ENCODE measurements at regions not wholly inside any gene's neighbourhood (a gene's known extent, or its start where the extent isn't known, plus 50 kb on each side); places are given as distances from the start of the nearest gene placed in this dataset.

DNA sequence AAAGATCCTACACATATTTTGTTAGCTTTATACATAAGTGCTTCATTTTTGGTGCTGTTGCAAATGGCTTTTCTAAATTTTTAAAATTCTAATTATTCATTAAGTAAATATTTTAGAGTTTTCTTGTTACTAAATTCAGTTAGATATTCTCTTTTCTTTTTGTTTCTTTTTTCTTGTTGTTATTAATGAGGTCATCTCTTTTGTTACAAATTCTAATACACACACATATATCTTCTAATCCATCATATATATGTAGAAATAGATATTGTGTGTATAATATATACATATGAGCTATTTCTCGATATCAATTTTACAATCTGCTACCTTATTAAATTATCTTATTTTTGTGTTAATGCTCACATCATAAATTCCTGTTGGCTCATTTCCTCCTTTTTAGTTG is 255.9 kb downstream of the GALR1 start:
- TF ChIP-seq, protein P1, sequence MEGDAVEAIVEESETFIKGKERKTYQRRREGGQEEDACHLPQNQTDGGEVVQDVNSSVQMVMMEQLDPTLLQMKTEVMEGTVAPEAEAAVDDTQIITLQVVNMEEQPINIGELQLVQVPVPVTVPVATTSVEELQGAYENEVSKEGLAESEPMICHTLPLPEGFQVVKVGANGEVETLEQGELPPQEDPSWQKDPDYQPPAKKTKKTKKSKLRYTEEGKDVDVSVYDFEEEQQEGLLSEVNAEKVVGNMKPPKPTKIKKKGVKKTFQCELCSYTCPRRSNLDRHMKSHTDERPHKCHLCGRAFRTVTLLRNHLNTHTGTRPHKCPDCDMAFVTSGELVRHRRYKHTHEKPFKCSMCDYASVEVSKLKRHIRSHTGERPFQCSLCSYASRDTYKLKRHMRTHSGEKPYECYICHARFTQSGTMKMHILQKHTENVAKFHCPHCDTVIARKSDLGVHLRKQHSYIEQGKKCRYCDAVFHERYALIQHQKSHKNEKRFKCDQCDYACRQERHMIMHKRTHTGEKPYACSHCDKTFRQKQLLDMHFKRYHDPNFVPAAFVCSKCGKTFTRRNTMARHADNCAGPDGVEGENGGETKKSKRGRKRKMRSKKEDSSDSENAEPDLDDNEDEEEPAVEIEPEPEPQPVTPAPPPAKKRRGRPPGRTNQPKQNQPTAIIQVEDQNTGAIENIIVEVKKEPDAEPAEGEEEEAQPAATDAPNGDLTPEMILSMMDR (IDR thresholded peaks at IDR 0.05): no peak
- TF ChIP-seq POLR2A (IDR thresholded peaks at IDR 0.05) (no peak), POLR2AphosphoS5 (IDR thresholded peaks at IDR 0.05) (no peak)
